HG02588 (cell line): ENCODE measurements at regions not wholly inside any gene's neighbourhood (a gene's known extent, or its start where the extent isn't known, plus 50 kb on each side); places are given as distances from the start of the nearest gene placed in this dataset.
A peak's percentile ranks its signal among the peaks of the same experiment; 100 is the strongest.

ENCODE experiments used
- ATAC-seq: cut with Tn5 transposase; IDR thresholded peaks from one replicate; pipeline ENCODE4 v1.9.1; 2021; ENCODE audit warnings: mild to moderate bottlenecking, moderate library complexity; ENCODE audit not compliant: unreplicated experiment

DNA sequence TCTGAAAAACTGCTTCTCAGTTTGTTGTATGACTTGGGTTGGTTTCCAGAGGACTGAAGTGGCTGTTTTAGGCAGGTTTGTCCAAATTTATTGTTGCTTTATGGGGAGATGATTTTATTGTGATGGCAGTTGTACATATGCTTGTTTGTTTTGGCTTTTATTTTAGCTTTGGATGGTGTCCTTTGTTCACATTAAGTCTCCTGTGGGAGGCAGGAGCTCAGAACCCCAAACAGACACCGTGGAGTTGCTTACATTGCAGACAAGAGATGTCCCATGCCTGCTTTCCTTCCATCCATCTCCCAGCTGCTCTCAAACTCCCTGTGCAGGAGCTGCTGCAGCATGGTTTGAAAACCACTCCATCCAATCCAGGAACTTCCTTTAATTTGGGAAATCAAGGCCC is 414.7 kb downstream of the LPIN1 start:
- no peak for ATAC-seq

DNA sequence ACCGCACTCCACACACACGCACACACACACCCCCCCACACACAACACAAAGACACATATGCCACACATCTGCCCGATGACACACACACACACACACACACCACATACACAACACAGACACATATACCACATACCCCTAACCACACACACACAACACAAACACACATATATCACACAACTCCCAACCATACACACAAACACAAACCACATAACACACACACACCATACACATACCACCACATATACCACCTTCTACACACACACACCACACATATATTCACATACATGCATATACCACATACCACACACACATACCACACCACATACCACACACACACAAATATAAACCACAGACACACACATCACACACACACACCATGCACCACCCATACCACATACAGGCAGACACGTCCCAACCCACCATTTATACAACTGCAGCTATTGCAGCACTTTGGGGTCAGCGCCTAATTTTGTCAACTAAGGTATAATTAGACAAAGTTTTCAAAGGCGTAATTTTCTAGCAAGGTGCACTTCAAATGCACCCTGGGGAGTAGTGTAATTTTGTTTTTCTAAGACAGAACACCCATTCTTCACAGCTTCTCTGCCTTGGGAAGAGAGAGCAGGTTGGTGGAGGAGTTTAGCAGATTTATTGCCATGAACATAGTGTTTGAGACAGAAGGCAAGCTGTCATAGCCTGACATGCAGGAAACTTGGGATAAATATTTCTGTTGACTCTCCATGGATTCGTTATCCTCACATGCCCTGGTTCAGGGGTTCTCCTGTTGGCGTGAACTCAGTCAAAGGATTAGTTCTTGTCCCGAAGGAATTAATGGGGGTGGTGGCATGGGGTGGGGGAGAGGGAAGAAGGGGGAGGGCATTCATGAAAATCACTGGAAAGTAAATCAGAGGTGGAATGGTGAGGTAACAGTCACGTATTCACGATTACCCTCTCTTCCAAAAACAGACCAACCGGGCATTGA is 416.1 kb downstream of the LPIN1 start:
- no peak for ATAC-seq

DNA sequence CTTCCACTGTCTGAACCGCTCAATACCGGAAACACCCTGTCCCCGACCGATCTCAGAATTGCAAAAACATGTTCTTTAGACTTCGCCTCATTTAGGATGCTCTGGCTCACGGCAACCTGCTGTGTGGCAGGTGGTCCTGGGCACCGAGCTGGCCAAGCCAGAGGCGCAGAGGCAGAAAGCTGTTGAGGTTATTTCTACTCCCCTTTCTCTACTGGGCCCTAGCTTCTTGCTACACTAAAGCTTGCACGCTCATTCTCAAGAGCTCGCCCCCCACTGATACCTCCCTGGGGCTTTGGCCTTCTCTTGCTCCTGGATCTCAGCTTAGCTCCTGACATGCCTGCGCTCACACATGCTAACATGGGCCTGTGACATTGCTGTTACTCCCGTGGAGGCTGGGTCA is 417.4 kb downstream of the LPIN1 start:
- ATAC-seq, result no peak

DNA sequence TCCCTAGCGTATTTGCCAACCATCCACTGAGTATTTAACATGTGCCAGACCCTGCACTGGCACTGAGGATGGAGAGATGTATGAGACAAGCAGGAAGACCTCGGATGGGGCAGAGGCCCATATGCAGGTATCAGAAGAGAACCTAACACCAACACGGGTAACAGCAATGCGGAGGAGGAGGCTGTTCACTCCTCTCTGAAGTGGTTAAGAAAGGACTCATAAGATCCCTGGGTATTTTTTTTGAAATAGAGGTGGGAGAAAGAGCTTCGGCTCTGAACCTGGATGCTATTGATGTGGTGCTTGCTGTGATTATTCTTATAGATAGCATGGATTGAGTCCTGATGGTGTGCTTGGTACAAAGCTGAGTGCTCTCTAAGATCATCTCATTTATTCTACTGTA is 418.3 kb downstream of the LPIN1 start:
- ATAC-seq, result no peak

DNA sequence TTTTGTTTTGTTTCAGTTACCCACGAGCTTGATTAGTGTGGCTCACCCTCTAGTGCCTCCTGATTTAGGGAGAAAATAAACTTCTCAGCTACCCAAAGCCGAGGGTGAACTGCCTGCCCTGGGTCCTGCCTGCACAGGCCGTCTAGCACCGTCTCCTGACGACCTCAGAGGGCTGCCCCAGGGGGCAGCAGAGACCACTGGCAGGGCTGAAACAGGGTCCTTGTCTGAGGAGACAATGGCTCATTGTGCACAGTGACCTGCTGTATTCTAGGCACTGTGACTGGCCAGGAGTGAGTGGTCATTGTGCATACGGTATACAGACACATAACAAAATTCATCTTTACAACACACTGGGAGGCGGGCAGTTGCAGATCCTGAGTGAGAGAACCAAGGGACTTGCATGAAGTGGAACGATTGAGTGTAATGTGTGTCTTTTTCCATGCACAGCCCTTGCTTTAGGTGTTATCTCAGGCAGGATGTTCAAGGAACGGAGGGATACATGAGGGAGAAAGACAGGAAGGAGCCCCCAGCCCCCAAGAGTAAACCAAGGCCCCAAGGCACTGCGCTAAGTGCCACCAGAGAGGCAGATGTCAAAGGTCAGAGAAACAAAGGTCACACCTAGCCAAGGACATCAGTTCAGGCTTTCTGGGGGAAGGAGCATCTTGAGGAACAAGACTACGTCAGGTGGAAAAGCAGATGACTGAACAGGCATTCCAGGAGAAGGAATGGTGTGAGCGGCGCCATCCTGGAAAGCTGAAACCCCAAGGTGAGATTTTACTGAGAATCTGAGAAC is 421.3 kb downstream of the LPIN1 start:
- ATAC-seq, result no peak

DNA sequence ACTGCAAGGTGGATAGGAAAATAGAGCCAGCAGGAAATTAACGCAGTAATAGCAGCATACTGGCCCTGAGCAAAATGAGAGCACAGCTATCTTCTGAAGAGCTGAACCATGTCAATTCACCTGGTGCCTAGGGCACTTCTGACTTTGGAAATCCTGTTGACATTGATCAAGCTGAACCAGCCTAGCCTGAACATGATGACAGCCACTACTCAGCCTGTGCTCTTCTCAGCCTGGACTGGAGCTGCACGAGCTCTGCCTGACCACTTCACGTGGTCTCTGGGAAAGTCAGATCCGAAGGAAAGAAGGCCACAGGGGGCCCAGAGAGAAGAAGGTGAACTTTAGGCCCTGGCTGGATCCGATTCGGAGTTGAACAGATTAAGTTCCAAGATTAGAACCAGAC is 421.9 kb downstream of the LPIN1 start:
- no peak for ATAC-seq

DNA sequence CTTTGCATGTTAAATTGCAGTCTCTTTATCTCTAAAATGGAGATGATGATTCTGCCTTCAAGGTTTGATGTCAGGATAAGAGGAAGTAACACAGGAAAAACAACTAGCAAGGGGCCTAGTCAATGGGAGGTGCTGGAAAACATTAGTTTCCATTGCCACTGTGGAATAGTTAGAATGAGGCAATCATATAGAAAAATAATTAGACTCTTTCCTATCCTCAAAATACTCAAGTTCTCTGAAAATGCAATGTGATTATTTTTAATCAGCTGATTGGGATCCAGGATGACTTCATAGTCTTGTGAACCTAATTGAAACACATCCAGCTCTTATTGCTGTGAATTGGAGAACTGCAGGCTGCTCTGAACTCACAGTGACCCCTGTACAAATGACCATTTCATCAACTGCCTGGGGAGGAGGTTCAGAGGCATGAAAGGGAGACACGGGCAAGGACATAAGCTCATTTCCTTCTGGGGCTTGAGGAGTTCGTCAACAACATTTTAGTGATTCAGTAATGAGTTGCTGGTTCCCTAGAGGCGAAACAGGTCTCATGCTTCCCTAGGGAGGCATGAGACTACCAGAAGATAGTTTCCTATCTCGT is 422.5 kb downstream of the LPIN1 start:
- ATAC-seq, result no peak

DNA sequence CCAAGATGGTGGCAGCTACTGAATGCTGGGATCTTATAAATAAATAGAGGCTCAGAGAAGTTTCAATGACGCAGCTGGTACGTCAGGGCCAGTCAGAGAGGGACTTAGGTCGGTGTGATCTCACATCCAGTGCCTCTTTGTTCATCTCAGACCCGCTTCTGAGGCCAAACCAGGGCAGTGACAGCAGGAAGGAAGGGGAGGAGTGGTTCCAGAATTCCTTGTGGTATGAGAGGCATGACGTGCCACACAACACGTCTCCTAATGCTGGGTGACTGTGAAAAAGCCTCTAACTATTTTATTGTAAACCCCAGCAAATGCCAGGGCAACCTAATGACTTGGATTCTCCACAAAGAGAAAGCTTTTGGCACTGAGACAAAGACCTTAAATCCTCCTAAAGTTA is 423.3 kb downstream of the LPIN1 start:
- no peak for ATAC-seq

DNA sequence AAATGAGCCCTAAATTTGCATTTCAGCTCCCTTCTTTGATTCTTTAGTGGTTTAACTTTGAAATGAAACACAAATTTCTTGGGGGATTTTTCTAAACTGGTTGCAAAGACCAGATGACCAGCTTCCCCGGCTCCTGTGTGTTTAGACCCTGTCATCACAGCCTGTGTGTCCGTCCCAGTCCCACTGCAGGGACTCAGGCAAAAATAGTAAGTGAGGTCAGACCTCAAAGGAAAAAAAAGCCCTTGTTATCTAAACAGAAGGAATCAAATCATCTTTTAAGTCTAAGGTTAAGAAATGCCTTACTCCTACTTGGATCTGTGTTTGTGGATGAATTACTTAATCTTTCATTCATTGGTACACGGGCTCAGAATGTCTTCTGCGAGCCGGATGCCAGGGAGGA is 423.7 kb downstream of the LPIN1 start:
- ATAC-seq, result no peak

DNA sequence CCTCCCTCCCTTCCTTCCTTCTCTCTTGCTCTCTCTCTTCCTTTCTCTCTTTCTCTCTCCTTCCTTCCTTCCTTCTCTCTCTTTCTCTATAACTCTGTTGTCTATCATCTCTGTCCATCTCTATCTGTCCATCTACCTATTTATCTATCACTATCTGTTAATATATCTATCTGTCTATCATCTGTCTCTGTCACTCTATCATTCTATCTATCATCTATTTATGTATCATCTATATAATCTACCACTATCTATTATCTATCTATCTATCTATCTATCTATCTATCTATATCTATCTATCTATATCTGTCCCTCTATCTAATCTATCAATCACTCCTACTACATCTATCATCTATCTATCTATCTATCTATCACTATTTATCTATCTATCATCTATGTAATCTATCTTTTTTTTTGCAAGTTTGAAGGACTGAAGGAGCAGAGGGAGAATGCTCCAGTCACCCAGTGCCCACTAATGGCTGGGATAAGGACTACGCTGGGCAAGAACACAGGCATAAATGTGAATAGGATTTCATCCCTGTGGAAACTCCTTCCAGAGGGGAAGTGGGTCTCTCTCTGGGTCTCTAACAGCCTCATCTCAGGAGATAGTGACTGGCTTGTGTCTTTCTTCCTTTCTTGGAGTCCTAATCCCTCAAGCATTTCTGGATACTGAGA is 427.0 kb downstream of the LPIN1 start:
- ATAC-seq, result no peak

DNA sequence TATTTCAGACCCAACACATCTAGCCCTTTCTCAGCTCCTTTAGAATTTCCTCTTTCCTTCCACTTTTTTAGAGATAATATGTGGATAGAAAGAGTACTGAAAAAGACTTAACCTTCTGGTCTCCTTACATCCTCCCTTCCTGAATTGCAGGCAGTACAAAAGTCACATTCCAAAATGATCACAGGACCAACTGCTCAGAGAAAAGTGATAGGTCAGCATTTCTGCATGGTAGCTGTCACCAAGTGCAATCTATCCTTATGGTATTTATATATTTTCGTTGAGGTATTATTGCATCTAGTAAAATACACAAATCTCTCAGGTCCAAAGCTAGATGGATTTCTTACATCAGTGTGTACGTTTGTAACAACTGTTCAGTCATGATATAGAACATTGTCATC is 427.5 kb downstream of the LPIN1 start:
- no peak for ATAC-seq

DNA sequence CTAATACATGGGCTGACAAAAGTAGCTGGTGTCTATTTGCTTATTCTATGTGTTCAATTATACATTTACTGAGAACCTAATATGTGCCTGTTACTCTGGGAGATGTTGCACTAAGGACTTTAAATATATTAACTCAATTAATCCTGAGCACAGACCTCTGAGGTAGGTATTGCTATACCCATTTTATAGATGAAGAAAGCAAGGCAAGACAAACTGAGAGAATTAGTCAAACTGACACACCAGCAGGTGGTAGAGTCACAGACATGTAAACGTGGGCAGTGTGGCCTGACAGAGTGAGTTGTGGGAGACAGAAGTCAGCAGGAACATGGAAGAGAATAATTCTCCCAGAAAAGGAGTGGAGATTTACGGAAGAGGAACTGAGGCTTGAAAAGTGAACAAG is 428.9 kb downstream of the LPIN1 start:
- no peak for ATAC-seq

DNA sequence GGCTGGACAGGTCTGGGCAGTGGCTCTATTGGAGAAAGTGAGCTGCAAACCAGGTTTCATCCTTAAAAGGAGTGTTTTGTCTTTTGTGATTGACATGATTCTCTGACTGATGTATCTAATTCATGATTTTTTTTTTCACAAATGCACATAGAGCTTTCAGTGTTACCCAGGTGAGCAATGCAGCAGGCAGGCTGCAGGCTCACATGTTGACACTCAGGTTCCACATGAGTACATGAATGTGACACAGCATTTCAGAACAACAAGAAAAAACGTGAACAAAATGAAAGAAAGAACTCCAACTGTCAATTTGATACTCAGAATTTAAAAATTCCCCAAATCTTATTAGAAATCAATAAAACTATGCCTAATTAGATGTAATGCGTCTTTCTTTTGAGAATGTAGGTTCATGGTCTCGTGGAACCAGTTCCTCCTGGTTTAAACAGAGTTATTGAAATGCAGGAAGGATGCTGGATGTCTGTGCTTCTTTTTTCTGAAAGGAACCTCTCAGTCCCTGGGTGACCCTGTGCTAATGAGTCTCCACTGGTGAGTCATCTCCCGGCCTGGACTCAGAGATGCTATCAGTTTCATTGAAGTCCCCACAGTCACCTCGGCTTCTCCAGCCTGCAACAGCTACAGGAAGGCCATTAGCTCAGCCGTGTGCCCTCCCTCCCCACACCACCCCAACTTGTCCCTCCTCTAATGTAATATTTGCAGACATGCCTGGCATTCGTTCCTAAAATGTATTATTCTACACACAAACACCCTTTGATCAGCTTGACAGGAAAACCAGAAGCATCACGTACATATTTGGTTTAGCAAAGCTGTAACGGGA is 430.4 kb downstream of the LPIN1 start:
- ATAC-seq, result peak; percentile 86

DNA sequence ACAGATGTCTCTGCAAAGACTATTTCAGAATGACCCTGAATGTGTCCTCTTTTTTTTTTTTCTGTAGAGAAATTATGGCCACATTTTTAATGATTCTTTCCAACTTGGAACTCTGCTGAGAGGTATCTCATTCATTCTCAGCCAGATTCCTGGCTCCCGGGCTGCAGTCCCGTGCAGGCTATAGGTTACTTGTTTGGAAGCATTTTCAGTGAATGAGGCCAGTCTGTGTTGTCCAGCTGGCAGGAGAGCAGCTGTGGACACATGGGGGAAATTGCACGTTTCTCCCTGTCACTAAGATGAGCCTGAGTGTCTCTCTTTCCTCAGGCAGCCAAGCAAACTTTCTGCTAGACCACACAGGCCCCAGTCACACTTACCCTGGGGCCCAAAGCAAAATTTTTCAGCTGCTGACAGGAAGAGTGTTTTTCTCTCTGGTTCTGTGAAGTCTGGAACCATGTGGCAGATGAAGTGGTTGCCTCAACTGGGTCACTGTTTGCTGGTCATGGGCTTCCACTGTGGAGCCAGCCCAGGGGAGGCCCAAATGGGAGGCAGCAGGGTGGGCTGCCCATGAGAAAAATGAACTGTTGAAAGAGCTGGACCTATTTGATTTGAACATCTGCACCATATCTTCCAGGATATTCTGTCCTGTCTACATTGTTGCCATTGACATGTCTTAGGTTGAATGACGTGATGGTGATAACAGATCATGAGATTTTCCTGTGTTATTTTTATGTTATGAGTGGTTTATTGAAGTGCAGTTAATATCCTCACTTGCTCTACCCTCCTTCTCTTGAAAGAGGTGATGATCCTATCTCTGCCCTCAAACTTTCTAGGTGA is 431.2 kb downstream of the LPIN1 start:
- ATAC-seq, result peak; percentile 75

DNA sequence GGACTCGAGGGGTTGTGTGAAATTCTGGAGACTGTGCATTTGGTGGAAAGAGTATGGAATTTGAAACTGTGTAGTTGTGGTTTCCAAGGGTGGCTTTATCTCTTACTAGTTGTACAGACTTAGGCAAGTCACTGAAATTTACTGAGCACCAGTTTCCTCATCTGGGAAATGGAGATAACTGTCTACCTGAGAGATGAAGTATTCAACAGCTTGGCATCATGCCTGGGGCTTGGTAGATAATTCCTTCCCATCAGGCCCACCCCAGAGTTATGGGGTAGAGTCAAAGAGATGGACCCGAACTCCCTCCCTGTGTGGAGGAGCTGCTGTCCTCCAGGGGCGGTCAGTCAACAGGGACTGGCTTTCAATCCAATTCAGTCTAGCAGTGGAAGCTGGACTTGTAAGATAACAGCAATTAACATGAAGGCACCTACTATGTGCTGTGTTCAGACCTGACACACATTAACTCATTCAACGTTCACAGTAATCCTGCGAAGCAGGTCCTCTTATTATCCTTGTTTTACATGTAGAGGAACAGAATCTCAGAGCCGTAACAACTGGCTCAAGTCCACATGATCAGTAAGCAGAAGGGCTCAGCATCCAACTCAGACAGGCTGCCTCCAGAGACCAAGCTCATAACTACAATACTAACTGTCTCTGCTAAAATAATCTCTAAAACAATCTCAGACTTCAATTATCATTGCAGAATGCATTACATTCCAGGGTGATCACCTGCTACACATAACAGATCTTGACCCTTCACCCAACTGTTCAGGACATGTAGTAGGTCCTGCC is 432.1 kb downstream of the LPIN1 start:
- ATAC-seq, result no peak

DNA sequence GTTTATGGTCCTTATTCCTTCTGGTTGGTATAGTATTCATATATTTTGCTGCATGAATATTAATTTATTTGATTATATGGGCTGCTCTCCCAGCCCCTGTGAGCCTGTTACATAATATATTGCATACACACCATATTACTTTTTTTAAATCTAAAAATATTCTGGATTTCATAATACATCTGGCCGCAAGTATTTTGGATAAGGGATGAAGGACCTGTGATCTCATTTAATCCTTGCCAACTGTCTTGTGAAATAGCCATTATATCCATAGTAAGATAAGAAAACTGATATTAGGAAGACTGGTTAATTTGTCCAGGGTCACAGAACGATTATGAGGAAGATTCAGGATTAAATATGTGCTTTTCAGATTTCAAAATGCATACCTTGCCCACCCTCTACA is 433.6 kb downstream of the LPIN1 start:
- no peak for ATAC-seq

DNA sequence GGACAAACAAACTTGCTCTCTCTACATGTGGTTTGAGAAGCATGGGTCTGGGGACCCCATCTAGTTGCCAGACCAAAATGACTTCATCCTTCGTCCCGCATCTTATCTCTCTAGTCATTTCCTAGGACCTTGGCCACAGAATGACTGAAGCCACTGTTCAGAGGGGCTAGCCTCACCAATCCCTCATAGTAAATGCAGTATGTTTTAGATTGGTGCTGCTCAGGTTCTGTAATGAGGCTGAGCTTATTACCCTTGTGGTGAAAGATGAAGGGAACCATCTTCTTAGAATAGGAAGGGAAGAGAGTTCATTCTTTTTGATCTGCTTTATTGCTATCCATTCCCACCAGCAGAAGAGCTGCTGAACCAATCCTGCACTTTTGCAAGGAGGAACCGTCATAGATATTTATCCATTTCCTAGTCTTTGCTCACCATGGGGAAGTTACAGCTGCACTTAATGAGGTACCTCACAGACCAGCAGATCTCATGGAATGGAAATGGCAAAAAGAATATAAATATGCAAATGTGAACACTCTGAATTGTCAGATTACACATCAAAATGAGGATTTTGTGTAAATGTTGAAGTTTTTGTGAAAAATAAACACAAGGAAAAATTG is 436.7 kb downstream of the LPIN1 start:
- ATAC-seq, result no peak

DNA sequence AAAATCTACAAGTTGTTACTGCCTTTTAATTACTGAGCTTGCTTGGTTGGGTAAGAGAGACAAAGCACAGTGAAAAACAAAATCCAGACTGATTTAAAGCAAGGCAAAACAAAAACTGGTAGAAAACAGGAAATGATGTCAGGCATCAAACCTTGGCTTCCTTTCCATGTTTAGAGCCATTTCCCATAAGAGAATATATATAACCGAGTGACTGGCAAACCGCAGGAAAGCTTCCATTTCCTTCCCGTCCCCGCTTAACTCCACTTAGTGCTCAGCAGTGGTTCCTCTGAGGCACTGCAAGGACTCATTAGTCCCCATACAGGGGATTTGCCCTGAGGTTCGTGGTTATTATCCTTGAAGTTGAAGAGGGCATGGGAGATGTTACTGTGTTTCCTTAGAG is 446.3 kb downstream of the LPIN1 start:
- ATAC-seq, result no peak
